ENCODE measurements at regions not wholly inside any gene's neighbourhood (a gene's known extent, or its start where the extent isn't known, plus 50 kb on each side); places are given as distances from the start of the nearest gene placed in this dataset.

DNA sequence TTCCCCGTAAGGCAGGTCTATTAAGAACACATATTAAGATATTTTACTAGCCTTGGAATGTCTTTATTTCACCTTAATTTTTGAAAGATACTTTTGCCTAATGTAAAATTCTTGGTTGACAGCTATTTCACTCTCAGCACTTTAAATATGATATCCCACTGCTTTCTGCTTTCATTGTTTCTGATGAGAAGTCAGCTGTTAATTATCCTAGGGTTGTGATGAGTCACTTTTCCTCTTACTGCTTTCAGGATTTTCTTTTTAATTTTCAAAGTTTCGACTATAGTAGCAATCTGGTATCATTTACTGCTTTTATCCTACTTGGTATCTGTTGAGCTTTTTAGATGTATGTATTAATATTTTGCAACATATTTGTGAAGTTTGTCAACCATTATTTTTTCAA, 578.9 kb upstream of the ATP2B1 start:
- TF ChIP-seq, protein P1, sequence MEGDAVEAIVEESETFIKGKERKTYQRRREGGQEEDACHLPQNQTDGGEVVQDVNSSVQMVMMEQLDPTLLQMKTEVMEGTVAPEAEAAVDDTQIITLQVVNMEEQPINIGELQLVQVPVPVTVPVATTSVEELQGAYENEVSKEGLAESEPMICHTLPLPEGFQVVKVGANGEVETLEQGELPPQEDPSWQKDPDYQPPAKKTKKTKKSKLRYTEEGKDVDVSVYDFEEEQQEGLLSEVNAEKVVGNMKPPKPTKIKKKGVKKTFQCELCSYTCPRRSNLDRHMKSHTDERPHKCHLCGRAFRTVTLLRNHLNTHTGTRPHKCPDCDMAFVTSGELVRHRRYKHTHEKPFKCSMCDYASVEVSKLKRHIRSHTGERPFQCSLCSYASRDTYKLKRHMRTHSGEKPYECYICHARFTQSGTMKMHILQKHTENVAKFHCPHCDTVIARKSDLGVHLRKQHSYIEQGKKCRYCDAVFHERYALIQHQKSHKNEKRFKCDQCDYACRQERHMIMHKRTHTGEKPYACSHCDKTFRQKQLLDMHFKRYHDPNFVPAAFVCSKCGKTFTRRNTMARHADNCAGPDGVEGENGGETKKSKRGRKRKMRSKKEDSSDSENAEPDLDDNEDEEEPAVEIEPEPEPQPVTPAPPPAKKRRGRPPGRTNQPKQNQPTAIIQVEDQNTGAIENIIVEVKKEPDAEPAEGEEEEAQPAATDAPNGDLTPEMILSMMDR (IDR thresholded peaks at IDR 0.05; ENCODE audit: borderline replicate concordance, extremely low read depth, low read length, poor library complexity, severe bottlenecking): no peak
- TF ChIP-seq EZH2 (IDR thresholded peaks at IDR 0.05; ENCODE audit: borderline replicate concordance, low read depth, low read length, severe bottlenecking): no peak
